DMS114 treated with DMSO at 0.1 percent for 48 hours (cell line): ENCODE measurements at regions not wholly inside any gene's neighbourhood (a gene's known extent, or its start where the extent isn't known, plus 50 kb on each side); places are given as distances from the start of the nearest gene placed in this dataset.

Experiments used
- DNase-seq: peaks from one replicate; lab custom pipeline; 2025; ENCODE audit not compliant: unreplicated experiment; lab: John Stamatoyannopoulos, UW

DNA sequence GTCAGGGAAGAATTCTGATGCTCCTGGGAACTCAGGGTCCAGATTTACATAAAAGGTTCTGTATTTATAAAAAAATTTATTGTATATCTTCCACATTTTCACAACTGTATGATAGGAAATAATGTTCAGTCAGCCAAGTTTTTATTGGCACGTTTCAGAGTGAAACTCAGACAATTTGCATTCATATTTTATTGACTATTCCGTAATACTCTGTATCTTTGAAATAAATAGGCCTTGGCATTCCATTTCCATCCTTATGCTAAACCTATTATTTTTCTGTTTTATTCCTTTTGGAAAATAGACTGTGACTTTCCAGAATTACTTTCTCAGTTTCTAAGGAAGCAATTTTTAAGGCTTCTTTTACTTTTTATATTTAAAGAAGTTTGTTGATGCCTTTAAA is 329.0 kb downstream of the OLFM3 start:
- no peak for DNase-seq

- DNase-seq, result no peak
These were observed 313.6 kb downstream of the OLFM3 start for GRCh38 chr1:101683136-101683535.

DNA sequence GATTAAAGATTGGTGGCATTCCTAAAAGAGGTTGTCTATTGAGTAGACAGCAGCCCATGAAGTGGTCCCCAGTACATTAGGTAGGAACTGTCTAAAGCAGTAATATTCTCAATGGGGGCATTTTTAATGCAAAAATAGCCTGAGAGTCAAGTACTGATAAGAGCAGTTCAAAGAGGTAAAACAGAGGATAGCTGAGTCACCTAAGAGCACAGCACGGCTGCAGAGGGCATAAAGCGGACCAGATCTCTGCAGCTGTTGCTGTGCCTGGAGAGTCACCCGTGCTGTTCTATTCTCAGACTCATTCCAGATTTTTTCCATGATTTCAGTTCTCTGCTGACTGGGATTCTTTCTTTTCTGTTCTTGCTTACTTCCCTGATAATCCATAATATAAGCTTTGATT is 313.2 kb downstream of the OLFM3 start:
- no peak for DNase-seq

DNA sequence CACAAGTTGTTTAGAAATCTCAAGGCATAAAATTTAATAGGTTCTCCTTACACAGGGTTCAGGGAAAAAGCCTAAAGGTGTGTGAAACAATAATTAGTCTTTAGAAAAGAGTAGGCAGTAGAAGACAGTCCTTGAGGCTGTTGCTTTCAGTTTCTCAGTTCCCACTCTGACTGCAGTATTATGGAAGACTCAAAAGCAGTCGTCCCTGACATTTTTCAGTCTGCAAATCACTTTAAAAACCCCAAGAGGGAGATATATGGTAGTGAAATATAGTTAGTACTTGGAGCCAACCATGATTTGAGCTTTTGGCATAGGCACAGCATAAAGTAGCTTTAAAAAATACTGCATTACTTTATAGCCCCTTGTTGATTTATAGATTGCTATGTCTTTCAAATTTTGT is 299.7 kb downstream of the OLFM3 start:
- no peak for DNase-seq

GRCh38 chr1:101698681-101699080 is 298.0 kb downstream of the OLFM3 start:
- no peak for DNase-seq

DNA sequence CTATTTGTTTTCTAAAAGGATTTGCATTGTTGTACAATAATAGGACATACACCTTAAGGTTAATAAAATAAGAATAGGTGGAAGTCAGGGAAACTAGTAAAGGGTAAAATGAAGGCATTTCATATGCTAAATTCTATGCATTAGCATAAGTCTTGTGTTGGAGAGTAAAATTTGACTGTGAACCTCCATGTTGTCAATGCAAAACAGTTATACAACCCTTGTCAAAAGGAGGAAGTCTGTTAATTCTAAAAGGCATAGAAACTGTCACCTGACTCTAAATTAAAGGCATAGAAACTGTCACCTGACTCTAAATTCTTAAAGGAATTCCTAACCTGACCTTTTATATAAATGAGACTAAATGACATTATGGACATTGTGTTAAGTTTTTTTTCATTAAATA is 291.8 kb downstream of the OLFM3 start:
- no peak for DNase-seq

- no peak for DNase-seq
These were observed 290.4 kb downstream of the OLFM3 start for GRCh38 chr1:101706366-101706765.

- no peak for DNase-seq
These were observed 287.0 kb downstream of the OLFM3 start for GRCh38 chr1:101709721-101710120.

GRCh38 chr1:101713760-101714159 is 283.0 kb downstream of the OLFM3 start:
- DNase-seq, result no peak

DNA sequence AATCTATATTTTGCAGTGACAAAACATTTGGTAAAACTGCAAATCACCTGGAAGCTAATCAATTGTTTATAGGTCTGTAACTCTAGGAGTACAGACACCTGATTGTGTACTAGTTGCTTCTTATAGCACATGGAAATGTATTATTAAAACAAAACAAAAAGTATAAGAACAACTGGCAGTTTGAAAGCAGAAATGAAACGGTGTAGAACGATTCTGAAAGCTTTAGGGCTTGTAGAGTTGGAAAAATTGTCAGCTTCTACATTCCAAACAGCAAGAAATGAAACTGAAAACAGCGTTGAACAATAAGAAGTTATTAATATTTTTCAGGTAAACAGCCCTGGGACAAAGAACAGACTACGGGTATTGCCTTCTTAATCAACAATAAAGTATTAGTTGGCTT is 273.3 kb downstream of the OLFM3 start:
- DNase-seq, result no peak

DNA sequence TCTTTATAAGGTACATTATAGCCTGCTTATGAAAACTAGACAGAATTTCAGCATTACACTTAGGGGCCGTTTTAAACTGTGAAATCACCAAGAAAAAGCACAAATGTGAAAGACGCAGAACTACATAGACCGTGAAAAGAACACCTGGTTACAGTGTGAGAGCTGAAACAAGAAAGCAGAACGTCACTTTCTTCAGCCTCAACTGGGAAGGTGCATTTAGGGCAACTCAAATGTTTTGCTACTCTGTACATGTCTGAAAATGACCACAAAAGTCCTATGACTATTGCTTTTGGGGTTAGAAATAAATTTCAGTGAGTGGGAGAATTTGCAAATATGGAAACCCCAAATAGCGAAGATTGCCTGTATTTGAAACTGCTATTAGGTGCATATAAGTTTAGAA is 268.7 kb downstream of the OLFM3 start:
- DNase-seq, result no peak

GRCh38 chr1:101730559-101730958 is 266.2 kb downstream of the OLFM3 start:
- no peak for DNase-seq

- no peak for DNase-seq
These were observed 264.5 kb downstream of the OLFM3 start for GRCh38 chr1:101732261-101732660.

- DNase-seq, result no peak
These were observed 263.4 kb downstream of the OLFM3 start for GRCh38 chr1:101733340-101733739.

DNA sequence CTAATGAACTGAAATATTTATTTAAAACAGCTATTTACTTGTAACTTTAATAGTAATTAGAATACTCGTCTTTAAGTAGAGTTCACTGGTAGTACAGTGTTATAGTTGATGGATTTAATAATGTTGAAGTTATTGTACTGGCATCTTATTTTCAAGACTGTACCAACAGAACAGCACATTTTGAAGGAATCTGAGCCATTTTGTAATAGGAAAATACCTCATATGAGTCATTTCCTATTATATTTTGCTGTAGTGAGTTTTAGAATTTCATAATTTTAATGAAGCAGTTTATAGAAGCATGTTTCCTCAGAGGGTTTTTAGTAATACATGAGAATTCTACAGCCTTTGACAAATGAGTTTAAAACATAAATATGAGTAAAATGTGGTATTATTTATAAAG is 258.3 kb downstream of the OLFM3 start:
- DNase-seq, result no peak

- no peak for DNase-seq
These were observed 257.6 kb downstream of the OLFM3 start for GRCh38 chr1:101739146-101739545.

DNA sequence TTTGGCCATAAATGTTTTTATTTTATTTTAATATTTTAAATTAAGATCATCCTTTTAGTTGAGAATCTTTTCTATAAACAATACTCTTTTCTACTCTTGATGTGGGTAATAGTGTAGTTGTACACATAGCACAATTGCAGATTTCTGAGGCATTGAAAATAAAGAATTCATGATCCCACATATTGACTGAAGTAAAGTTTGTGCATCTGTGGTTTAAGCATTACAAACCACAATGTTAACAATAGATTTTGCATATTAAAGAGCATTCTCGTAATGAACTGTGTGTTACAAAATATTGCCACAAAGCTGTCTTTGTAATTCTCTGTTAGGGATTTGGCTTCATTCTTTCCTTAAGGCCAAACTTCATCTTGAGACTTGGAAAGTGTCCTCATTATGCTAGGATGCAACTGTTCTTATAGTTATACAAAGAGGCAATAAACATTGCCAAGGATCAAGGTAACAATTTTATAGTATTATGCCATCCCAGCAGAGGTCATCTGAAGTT is 256.8 kb downstream of the OLFM3 start:
- no peak for DNase-seq

DNA sequence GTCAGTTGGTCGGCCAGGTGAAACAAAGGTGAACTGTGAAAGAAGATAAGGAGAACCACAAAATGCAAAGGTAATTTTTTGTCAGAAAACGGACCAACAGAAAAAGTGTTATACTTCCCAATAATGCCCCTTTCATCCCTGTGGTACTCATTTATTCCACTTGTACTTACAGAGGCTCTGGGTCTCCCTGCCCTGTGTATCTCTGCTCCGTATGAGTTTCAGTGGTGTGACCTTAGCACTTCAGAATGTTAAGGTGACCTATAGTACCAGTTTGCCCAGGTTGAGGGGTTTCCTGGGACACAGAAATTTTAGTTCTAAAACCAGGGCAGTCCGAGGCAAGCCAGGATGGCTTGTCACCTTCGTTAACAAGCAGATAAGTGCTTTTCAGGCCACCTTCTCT is 254.8 kb downstream of the OLFM3 start:
- DNase-seq, result no peak

DNA sequence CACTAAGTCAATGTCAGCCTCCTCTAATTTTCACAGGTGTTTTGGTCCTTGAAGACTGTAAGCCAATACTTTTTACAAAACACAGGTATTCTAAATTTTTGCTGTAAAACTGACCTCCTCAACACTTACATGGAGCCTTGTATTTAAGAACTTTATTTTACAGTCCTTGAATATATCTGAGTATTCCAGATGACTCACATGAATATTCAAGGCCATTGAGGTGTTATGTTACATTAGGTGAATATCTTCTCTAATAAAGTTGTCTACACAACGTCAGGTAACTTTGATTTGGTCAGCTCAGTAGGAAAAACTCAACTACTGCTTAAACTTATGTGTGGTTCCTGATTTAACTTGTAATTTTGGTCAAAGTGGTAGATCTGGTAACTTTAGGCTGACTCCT is 254.2 kb downstream of the OLFM3 start:
- DNase-seq, result no peak

DNA sequence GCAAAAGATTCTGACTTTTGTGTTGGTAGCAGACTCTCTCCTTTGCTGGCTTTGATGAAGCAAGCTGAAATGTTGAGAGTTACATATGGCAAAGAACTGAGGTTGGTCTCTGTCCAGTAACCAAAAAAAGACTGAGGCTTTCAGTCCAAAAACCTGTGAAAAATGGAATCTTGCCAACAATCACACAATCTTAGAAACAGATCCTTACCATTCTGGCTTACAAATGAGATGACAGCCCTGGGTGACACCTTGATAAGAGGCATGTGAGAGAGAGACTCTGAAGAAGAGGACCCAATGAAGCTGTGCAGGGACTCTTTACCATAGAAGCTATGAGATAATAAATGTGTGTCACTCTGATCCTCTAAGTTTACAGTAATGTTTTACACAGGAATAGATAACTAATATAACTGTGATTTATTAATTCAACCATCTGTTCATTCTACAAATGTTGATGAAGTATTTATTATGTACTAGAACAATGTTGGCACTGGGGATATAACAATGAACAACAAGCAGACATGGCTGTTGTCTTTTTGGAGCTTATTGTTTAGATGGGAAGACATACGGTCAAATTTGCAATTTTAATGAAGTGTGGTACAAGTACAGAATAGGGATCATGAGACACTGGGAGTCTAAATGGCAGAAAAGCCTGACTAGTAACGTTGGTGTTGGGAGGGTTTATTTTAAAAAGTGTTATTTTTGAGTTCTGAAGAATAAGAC is 251.0 kb downstream of the OLFM3 start:
- DNase-seq, result no peak

DNA sequence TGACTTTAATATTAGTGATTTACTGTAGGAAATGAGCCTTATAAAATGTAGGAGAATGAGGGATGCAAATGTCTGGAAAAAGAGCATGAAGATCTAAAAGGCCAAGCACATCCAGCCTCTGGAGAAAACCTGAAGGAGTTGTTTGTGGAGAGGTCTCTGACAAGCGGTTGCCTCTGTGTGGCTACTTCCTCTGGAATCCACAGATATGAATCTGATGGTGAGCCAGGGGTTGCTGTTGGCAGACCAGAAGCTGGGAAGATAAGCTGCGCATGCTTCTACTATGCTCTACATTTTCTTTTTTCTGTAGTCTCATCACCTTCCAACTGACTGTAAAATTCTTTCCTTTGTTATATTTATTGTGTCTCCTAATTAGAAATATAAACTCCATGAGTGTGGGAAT is 248.6 kb downstream of the OLFM3 start:
- DNase-seq, result no peak
